SKM-1 (cell line): ENCODE measurements at regions not wholly inside any gene's neighbourhood (a gene's known extent, or its start where the extent isn't known, plus 50 kb on each side); places are given as distances from the start of the nearest gene placed in this dataset.

Experiments
- DNase-seq: peaks from one replicate; lab custom pipeline; 2025; ENCODE audit not compliant: unreplicated experiment; lab: John Stamatoyannopoulos, UW

DNA sequence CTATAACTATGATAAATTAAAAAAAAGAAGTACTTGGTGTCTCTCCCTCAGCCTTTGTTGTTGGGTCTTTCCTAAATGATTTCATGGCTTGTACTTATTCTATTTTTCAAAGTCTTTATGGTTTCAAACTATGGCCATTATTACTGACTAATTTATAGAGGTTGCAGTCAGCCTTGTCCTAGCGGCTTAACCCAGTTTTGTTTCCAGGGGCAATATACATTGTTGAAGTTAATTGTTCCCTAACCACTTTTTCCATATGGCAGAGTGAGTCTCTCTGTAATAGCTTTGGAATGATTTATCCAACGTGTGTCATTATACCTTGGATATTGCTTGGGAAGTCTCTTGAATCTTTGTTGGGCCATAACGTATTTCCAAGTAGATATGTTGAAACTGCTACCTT is 408.8 kb downstream of the HRH4 start:
- DNase-seq: no peak

DNA sequence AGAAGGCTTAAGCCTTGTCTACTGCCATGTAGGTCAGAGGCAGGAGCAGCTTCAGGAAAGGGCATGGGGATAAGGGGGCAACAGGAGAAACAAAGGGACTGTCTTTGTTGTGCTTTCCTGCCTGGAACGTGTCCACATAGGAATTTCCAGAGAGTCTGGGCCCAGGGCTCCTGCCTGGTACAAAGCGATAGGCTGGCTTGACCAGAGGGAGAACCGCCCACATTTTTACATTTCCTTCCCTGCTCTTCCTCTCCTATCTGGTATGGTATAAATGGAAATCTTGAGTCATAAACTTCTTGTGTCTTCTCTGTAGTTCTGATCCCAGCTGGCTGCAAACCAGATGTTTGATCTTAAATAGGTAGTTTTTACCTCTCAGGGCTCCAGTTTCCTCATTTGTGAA is 414.8 kb downstream of the HRH4 start:
- DNase-seq: no peak

DNA sequence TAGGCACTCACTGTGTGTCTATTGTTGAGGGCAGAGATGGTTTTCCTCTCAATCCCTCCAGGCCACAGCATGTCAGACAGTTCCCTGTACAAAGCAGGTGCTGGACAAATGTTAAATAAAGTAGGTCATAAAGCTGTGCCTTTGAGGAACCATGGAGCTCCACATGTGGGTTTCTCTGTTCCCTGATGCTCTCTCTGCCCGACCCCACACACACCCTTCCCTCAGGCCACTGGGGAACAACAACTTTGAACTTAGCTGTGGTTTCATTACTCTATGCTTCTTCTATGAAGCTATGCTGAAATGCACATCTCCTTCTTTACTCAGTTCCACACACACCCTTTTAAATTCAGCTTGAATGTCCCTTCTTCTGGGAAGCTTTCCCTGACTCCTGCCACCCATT is 415.3 kb downstream of the HRH4 start:
- no peak for DNase-seq

DNA sequence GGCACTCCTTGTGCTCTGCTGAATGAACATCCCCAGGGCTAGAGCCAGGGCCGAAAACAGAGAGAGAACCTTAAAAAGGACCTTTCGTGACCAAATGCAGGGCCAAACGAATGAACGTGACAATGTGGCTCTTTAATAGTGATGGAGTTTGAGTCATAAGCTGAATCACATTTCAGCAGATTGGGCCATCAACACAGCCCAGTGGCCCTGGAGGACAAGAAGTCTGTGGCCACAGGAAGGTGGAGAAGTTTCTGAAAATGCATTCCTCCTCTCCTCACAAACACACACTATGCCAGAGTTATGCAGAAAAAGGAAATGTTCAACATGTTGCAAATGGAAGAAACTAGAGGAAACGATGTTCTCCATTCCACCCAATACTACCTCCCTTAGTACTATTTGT is 415.8 kb downstream of the HRH4 start:
- no peak for DNase-seq

DNA sequence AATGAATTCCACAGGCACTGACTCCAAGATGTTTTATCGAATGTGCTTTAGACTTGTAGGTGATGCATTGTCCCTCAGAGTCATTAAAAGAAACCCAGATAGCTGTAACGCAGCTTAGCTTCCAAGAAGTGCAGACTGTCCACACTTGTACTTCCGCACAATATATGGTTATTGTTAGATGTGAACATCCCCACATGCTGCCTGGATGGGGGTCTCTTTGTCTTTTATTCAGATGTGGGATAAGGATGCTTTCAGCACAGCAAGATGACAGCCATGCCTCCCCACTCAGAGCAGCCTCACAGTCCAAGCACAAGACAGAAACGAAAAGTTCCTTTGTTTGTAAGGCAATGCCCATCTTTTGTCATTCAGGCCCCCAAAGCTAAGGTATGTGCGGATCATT is 416.6 kb downstream of the HRH4 start:
- no peak for DNase-seq

DNA sequence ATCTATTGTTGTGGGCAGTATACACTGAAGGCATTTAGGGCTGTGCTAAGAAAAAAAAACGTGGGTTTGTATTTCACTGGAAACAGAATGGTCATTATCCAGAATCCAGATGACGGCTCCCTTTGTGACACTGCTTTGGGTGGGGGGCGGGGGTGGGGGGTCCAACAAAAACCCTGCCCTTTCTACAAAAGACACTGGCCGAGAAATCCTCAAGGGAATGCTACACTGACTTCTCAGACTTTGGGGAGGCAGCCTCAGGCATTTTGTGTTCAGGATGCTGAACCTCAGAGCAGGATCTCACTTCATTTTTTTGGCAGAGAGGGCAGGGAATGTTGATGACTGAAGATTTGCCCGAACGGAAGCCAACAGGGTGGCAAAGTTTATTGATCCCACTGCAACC is 417.1 kb downstream of the HRH4 start:
- no peak for DNase-seq

DNA sequence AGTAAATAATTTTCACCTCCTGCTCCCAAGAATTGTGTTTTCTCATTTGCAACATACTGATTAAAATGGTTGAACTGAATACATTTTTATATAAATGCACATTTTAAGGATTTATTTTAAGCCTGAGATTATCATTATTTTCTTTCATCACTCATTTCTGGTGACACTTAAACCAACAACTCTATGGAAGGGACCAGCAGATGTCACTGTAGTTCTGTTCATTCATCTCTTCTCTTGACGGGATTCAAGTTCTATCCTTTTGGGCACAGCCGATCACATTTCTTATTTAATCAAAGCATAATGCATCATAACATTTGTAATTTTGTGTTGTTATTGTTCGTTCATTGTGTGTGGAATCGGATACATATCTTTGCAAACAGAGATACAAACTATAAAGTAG is 417.9 kb downstream of the HRH4 start:
- DNase-seq: no peak

DNA sequence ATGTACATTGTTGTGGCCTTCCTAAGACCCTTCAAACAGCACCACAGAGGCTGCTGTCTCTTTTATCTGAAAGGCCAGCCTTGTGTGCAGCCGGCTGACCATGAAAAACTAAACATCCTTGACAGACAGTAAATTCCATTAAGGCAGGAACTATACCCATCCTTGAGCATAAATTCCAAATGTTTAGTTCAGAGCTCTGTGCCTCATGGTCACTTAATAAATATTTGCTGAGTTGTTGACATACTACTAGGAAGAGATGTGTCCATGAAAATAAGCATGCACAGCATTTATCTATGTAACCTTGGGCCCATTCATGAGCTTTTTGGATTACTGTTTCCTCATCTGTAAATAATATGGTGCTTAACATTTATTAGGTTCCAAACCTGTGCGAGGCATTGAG is 424.8 kb downstream of the HRH4 start:
- DNase-seq: no peak

DNA sequence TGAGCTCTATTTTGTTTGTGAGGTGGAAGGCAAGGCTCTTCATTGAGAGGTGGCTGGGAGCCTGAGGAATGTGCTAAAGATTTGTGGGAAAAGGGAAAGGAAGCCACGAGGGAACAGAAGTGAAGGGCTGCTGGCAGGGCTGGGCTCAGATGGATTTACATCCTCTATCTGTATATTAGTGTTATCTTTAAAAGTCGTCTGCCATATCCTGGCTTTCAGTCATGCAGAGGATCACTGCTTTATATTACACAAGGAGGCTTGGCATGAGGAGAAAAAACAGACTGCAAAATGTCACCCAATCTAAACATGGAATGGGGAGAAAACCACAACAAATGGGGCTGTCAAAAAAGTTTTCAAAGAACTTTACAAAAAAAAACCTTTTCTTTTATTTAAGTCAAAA is 434.4 kb downstream of the HRH4 start:
- DNase-seq: no peak

DNA sequence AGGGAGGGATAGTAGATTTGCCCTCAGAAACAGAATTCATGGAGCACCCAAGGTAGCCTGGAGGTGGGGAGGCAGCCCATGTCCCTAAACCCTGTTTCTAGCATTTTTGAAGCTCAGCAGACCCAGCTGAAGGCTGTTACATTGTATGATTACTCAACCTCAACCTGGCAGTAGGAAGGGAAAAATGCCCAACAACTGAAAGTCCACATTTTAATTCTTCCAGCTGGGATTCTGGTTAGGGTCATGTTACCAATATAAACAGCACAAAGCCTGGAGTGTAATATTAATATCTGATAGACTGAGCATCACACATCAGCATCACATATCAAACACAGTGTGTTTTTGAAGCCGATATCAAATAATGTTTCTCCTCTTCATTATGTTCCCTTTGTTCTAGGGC is 437.0 kb downstream of the HRH4 start:
- no peak for DNase-seq

DNA sequence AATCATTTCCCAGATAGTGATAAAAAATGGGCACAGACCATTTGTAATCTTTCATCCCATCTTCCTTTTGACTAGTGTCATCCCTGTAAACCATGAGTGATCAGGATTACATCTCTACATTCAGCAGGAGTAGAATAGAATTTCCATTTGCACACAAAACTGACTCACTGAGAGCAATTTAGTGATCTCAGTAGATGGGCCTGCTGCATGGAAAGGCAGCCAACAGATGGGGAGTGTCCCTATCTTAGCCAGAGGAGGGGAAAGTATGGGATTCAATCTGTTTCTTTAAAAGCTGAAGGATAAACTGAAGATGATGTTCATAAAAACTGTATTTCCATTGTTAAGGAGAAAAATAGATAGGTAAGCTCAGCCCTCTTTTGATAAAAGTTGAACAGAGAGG is 441.7 kb downstream of the ZNF521 start:
- DNase-seq: no peak

DNA sequence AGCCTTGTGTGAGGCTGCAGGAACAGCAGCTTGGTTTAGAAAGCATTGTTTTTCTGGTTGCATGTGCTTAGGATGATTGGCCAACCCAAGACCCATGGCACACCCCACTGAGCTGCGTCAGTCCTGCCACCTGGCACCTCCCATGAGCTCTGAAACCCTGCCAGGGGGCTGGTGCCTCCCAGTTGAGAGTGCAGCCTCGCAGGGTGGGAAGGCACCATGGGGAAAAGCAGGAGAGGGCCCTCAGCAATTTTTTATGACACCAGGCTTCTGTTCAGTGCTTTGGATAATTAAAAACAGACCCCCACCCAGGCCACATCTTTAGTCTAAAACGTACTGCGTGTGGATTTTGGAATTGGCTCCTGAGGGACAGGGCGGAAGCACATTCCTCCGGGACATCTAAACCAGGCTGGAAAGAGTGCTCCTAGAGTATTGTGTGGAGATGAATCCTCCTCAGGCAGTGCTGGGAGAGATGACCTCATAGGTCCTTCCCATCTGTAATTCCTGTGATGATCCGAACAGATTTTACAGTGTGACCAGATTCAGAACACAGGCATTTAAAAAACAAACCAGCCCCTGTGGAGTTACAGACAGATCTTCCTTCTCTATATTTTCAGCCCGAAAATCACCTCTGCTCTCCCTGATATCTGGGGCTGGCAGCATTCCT is 438.3 kb downstream of the ZNF521 start:
- no peak for DNase-seq

DNA sequence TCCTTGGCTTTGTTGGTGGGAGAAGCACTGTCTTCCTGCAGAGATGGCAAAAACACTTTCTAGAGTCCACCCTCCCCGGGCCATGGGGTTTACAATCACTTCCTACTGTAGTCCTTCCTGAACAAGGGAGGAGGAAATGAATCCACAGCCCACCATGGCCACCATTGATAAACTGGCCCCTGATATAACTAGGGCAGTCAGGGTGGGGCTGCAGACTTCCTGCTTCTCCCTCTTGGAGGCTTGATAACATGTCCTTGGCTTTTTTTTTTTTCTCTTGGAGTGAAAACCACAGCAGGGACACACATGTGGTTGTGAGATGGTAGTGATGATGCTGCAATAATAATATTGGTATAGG is 437.8 kb downstream of the ZNF521 start:
- DNase-seq: no peak

DNA sequence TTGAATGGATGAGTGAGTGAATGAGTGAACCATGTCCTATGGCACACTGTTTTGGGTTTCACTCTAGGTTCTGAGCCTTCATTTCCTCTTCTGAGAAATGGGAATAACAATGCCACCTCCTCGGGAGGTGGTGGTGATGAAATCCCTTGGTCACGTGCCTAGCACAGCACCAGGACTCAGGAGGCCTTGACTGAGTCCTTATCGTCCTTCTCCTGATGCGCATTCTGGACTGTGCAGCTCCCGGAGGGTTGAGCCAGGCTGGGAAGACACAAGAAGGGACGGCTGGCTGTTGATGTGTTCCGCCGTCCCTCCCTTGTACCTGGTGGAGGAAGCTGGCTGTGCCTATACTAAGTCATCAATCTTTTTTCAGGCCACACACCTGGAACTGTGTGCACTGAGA is 437.3 kb downstream of the ZNF521 start:
- DNase-seq: no peak

DNA sequence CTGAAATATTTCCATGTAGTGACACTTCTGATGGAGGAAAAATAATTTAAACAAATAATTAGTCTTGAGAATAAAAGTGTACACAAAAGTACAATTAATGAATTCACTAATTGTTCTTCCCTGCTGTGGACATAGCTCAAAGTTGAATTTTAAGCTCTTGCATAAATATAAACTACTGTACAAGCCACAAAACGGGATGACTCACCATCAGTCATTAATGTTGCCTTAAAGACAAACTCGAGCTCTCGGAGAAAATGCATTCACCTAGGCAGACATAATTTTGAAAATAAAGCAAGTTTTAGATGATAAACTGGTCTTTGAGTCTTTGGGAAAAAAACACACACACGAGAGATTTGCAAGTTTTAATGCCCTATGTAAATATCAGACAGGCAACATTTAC is 436.4 kb downstream of the ZNF521 start:
- no peak for DNase-seq

DNA sequence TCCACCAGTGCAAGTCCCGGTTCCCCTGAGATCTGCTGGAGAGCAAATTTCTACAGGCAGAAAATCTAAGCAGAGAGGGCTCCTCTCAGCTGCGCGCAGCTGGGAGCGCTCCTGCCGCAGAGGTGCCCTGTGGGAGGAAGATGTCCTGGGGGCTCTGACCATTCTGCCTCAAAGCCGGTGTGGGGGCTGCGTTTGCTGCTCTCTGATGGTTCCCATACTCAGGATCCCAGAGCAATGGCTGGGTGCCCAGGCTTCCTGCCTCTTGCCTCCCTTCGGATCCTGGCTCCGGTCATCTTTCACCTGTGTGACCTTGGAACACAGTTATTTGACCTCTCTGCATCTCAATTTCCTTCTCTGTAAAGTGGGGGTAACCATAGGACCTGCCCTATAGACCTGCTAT is 434.2 kb downstream of the ZNF521 start:
- DNase-seq: no peak

DNA sequence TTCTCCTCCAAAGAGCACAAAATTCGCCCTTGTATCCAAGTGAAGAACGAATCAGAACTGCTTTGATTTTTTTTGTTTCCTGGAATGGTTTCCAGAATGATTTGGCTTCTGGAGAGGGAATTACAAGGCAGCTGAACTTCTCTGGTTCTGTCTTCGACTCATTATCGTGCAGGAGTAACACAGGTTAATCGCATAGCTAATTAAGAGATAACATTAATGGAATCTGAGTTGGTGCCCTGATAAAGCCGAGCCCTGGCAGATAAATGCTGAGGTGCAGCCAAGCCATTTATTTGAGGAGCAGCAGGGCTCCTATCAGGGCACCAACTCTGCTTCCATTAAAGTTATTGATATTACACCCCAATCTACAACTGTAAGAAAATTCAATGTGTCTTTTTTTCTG is 433.7 kb downstream of the ZNF521 start:
- DNase-seq: no peak

DNA sequence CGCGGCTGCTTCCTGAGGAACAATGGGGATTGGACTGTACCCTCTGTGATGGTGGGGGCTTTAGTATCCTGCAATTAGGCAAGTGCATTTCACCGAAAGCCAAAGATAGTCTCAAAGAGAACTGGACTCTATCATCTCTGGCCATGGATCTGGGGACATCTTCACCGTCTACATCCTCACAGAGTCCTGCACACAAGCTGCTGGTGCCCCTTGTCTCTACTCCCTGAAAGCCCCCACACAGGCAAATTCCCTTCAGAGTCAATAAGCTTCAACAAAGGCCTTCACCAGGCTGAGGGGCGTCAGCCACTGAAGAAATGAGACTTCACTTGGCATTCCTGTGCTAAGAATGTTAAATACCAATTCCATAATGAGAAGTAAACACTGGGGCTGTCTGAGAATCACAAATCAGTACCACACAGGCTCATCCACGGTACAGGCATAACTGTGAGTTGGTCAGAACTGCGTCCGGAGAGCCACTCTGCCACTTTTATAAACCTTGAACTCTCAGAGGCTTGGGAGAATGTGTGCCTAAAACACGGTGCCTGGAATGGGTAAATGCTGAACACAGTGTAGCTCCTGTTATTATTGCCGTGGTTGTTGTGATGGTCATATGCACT is 432.7 kb downstream of the ZNF521 start:
- DNase-seq: no peak

DNA sequence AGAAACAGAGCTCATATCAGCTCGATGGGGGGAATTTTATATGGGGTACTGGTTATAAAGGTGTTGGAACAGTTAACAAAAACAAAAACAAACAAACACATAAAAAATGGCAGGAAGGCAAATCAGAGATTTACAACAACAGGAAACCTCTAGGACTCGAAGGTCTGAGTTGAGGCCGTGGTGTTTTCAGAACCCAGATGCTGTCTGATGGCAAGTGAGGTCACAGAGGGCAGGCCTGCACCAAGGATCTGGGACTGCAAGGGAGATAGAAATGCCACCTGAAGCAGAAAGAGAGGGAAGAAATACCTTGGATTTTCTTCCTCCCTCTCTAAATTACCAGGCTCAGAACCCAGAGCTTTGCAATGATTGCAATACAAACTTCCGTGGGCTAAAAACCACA is 429.5 kb downstream of the ZNF521 start:
- no peak for DNase-seq

DNA sequence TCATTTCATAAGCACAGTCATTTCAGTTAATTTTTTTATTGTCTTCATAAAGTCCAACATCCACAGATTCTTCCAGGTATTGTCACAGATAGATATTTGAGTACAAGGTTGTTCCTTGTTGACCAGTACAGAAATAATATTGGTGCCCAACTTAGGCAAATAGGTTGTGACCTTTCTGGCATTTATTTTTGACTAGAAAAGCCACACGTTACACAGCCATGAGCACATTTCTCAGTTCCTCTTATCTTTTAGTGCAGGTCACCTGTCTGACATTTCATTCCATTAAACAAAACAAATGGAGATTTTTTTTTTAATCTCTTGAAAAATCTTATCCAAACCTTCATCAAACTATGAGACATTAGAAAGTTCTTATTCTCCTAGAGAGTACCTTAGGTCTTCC is 428.8 kb downstream of the ZNF521 start:
- no peak for DNase-seq

DNA sequence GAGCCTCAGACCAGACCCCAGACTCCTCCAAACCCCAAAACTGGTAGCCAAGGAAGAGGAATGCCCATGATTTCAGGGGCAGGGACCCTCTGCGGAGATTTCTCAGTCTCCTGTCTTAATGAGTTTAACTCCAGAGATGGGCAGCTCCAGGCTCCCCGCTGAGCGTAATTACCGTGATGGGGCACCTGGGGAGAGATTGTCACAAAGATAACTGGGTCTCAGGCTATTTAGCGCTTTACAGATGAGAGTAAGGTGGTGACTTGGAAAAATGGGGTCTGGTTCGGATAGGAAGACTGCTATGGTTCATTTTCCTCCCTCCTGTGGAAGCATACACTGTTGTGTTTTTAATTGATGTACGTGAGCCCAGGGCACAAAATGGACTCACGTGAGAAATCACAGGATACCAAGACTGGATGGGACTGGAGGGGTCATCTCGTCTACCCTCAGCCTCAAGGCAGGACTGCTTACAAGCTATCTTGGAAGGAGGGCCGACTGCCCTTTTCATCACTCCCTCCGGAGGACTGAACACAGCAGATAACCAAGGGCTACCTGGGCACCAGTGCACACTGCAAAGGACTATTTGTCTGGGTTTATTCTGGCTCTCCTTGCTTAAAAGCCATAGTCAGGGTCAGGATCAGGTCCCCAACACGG is 427.8 kb downstream of the ZNF521 start:
- DNase-seq: no peak

DNA sequence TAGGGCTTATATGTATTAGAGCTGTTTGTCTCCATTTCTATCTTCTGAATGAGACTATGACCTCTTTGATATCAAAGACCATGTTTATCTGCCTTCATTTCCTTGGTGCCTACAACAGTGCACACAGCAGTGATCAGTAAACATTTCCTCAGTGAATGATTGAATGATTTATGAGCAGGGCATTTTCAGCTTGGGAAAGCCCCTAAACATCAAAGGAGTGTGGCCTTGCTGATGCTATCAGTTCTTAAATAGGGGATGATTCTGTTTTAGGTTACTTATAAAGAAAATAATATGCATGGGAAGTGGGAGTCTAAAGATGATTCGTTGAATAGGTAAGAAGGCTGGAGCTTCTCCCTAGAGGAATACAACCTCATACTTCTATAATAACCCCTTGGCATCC is 425.3 kb downstream of the ZNF521 start:
- no peak for DNase-seq

DNA sequence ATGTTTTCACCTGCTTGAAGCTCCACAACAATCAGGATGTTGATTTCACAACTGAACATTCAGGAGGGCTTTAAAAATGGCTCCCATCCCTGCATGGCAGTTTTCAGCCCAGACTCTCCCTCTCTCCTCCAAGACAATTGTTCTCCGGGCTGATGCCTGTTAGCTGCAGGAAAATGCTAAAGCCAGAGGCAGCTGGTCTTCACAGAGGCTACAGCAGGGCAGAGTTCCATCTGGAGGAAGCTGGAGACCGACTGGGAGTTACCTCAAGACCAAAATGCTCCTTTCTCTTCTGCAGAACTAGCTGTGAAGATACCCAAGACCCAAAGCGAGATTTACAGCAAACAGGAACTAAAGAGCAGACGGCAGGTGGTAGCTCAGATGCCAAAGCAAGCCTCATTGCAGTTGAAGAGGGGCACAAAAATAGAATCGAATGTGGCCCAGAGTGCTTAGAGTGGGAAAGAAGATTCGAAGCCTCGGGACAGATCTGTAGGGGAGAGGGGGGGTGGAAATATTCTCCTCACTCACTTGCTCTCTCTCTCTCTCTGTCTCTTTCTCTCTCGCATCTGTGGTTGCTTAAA is 423.6 kb downstream of the ZNF521 start:
- DNase-seq: no peak
